Gastrocnemius medialis (tissue), 4 donors: ENCODE measurements at regions not wholly inside any gene's neighbourhood (a gene's known extent, or its start where the extent isn't known, plus 50 kb on each side); places are given as distances from the start of the nearest gene placed in this dataset.

Source experiments
- ATAC-seq, 2 donors: fragments of 150-250 bp; one replicate each; pipeline ENCODE4 v1.9.1; 2016
- DNase-seq, 2 donors: peaks; one replicate each; pipeline ENCODE4 v3.0.0-alpha.2; 2019
- H3K27ac ChIP-seq, 4 donors: fragments of 200-600 bp; sonication (generic); 1 replicate in 1 of 4; 2 replicates in 3 of 4; pipeline ENCODE4 v1.5.1; 2016 to 2018; ENCODE audit warnings: mild to moderate bottlenecking in 2 of 4, moderate library complexity in 1 of 4
- H3K27me3 ChIP-seq, 3 donors: fragments of 200-600 bp; sonication (generic) in 2 of 3; 1 replicate in 1 of 3; 2 replicates in 2 of 3; pipeline versions ENCODE4 v1.5.1 to v1.6.0; 2016 to 2019; ENCODE audit warnings: mild to moderate bottlenecking in 1 of 3, moderate library complexity in 1 of 3
- H3K36me3 ChIP-seq, 2 donors: fragments of 200-600 bp; sonication (generic) in 1 of 2; one replicate each; pipeline ENCODE4 v1.5.1; 2017 to 2018
- H3K4me1 ChIP-seq, 2 donors: fragments of 200-600 bp; sonication (generic) in 1 of 2; one replicate each; pipeline ENCODE4 v1.5.1; 2016 to 2017; ENCODE audit warnings: mild to moderate bottlenecking in 2 of 2
- H3K4me3 ChIP-seq, 4 donors: fragments of 200-600 bp; sonication (generic) in 3 of 4; 1 replicate in 1 of 4; 2 replicates in 3 of 4; pipeline ENCODE4 v1.5.1; 2016 to 2019; ENCODE audit warnings: mild to moderate bottlenecking in 2 of 4
- H3K9me3 ChIP-seq, 3 donors: fragments of 200-600 bp; sonication (generic) in 2 of 3; 1 replicate in 1 of 3; 2 replicates in 2 of 3; pipeline ENCODE4 v1.5.1; 2016 to 2019
- CTCF ChIP-seq, 5 experiments: fragments of 450-650 bp in 3 of 5; fragments of 200-600 bp in 2 of 5; sonication (generic) in 2 of 5; IDR thresholded peaks in 4 of 5; conservative IDR thresholded peaks in 1 of 5; 1 replicate in 4 of 5; 2 replicates in 1 of 5; pipeline ENCODE4 v1.5.1; 2016 to 2019; ENCODE audit warnings: antibody characterized with exemption in 5 of 5, mild to moderate bottlenecking in 3 of 5, moderate library complexity in 3 of 5
- POLR2A ChIP-seq, 2 donors: fragments of 450-650 bp; IDR thresholded peaks; one replicate each; pipeline ENCODE4 v1.6.1; 2017; ENCODE audit warnings: antibody characterized with exemption in 2 of 2, mild to moderate bottlenecking in 2 of 2, moderate library complexity in 2 of 2
- in situ Hi-C, 4 donors: fragments of 200-750 bp; cut with MboI; loops; one replicate each; pipeline versions ENCODE4 v1.15.0 to v1.8.0; 2017; ENCODE audit warnings: low sequenced_read_pairs in 4 of 4
- intact Hi-C: fragments of 100-400 bp; cut with DNase I; formaldehyde crosslinking; loops from one replicate; pipeline ENCODE4 v1.15.1; 2023; ENCODE audit warnings: low total_unique reads

- Histone ChIP-seq H3K9me3 (no peaks in the 10 kb centered on the region), H3K27me3 (no peaks in the 10 kb centered on the region), H3K4me1 (no peaks in the 10 kb centered on the region), H3K27ac (no peak overlapping the region), H3K4me3 (no peak overlapping the region), H3K36me3 (no peaks in the 10 kb centered on the region)
- DNase-seq (no peak), ATAC-seq (no peak)
- intact Hi-C loops: no loop called here
- in situ Hi-C loops: no loop called here
- no peak for TF ChIP-seq POLR2A (IDR thresholded peaks at IDR 0.05)
- TF ChIP-seq CTCF (IDR thresholded peaks at IDR 0.05 in 4 of 5, conservative IDR thresholded peaks at IDR 0.05 in 1 of 5): no peak
These were observed 450.4 kb downstream of the GADD45G start for GRCh38 chr9:90055226-90055625.

GRCh38 chr9:90057361-90057760, 452.5 kb downstream of the GADD45G start:
- no peak for DNase-seq
- in situ Hi-C loops: no loop called here

GRCh38 chr9:90058182-90058763, 453.5 kb downstream of the GADD45G start:
- no peak overlapping the region for H3K27ac ChIP-seq
- DNase-seq: no peak
- no peak overlapping the region for H3K4me3 ChIP-seq
- no peaks in the 10 kb centered on the region for H3K27me3 ChIP-seq
- H3K36me3 ChIP-seq: no peaks in the 10 kb centered on the region
- in situ Hi-C loops (no loop called here), intact Hi-C loops (no loop called here)
- no peak for ATAC-seq
- H3K9me3 ChIP-seq: no peaks in the 10 kb centered on the region
- no peak for TF ChIP-seq CTCF (IDR thresholded peaks at IDR 0.05 in 4 of 5, conservative IDR thresholded peaks at IDR 0.05 in 1 of 5)
- TF ChIP-seq POLR2A (IDR thresholded peaks at IDR 0.05): no peak
- peaks cover 0 to 7% of the 10 kb centered on the region in 2 donors for H3K4me1 ChIP-seq

More at GRCh38 chr9:90057361-90057760, 452.5 kb downstream of the GADD45G start:
- H3K27ac ChIP-seq: no peak overlapping the region
- H3K4me3 ChIP-seq: no peak overlapping the region
- no peak for ATAC-seq
- no peak for TF ChIP-seq POLR2A (IDR thresholded peaks at IDR 0.05)
- no peak for TF ChIP-seq CTCF (IDR thresholded peaks at IDR 0.05 in 4 of 5, conservative IDR thresholded peaks at IDR 0.05 in 1 of 5)
- no peaks in the 10 kb centered on the region for H3K9me3 ChIP-seq
- no peaks in the 10 kb centered on the region for H3K4me1 ChIP-seq
- intact Hi-C loops: no loop called here
- H3K36me3 ChIP-seq: no peaks in the 10 kb centered on the region
- H3K27me3 ChIP-seq: no peaks in the 10 kb centered on the region

GRCh38 chr9:90059436-90059835, 454.6 kb downstream of the GADD45G start:
- no peaks in the 10 kb centered on the region for H3K27me3 ChIP-seq
- no peaks in the 10 kb centered on the region for H3K9me3 ChIP-seq
- DNase-seq (no peak), ATAC-seq (no peak)
- no peaks in the 10 kb centered on the region for H3K36me3 ChIP-seq
- intact Hi-C loops (no loop called here), in situ Hi-C loops (no loop called here)
- peaks cover 0 to 9% of the 10 kb centered on the region in 2 donors for H3K4me1 ChIP-seq
- no peak overlapping the region for H3K27ac ChIP-seq
- TF ChIP-seq CTCF (IDR thresholded peaks at IDR 0.05 in 4 of 5, conservative IDR thresholded peaks at IDR 0.05 in 1 of 5) (no peak), POLR2A (IDR thresholded peaks at IDR 0.05) (no peak)
- no peak overlapping the region for H3K4me3 ChIP-seq

- in situ Hi-C loops: no loop called here
- Histone ChIP-seq H3K4me1 (peaks cover 0 to 9% of the 10 kb centered on the region in 2 donors), H3K27ac (no peak overlapping the region), H3K27me3 (no peaks in the 10 kb centered on the region), H3K36me3 (no peaks in the 10 kb centered on the region), H3K4me3 (no peak overlapping the region), H3K9me3 (no peaks in the 10 kb centered on the region)
- ATAC-seq: no peak
- TF ChIP-seq POLR2A (IDR thresholded peaks at IDR 0.05) (no peak), CTCF (IDR thresholded peaks at IDR 0.05 in 4 of 5, conservative IDR thresholded peaks at IDR 0.05 in 1 of 5) (no peak)
- DNase-seq: no peak
- intact Hi-C loops: no loop called here
These were observed 455.4 kb downstream of the GADD45G start for GRCh38 chr9:90060256-90060655.
